ENCODE measurements at regions not wholly inside any gene's neighbourhood (a gene's known extent, or its start where the extent isn't known, plus 50 kb on each side); places are given as distances from the start of the nearest gene placed in this dataset.

DNA sequence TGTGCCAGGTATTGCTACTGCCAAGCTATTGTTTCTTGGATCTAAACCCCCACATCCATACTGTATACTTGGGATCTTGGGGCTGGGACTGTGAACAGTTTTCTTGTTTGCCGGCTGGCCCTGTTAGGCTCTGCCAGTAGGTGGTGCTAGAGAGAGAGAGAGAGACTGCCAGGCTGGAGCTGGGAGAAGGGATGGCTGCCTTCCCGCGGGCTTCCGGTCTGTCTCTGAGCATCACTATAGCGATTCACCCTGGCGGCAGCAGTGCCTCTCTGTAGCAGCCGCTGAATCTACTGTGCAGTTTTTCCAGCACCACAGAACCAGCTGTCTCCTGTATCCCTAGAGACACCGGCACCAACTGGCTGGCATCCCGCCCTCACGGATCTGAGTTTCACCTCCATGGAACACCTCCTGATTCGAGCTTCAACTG lies 201.2 kb downstream of the UTP18 start (continued):
- no peak for TF ChIP-seq YY1 (tag by site-specific recombination; IDR thresholded peaks at IDR 0.05)
- TF ChIP-seq ZNF768 (tag by site-specific recombination; IDR thresholded peaks at IDR 0.05), result no peak
- TF ChIP-seq KLF9 (tag by site-specific recombination; IDR thresholded peaks at IDR 0.05; ENCODE audit: low read depth), result no peak

GRCh38 chr17:51463353-51463752 lies 203.0 kb downstream of the UTP18 start:
- no peaks in the 10 kb centered on the region for H3K9me3 ChIP-seq (ENCODE audit: control insufficient read depth, insufficient read depth, low read depth, low read length)
- no peak overlapping the region for H3K27ac ChIP-seq (ENCODE audit: extremely low read depth, low read depth, low read length)
- ChIA-PET POLR2A (no interaction called here), CTCF (interaction anchor here (1.0 to 4.8 kb wide), 8 partner anchors 9 to 93 kb away, joined by 4 to 61 read pairs (median 26); no protein-coding TSS in a partner anchor)
- no peak overlapping the region for H3K4me3 ChIP-seq (ENCODE audit: low read depth, low read length)
- H3K36me3 ChIP-seq (ENCODE audit: control insufficient read depth in 2 of 2, insufficient read depth in 1 of 2, low read length in 2 of 2), result no peaks in the 10 kb centered on the region
- no peaks in the 10 kb centered on the region for H3K4me1 ChIP-seq (ENCODE audit: control insufficient read depth, insufficient read depth, low read length)
- TF ChIP-seq ZNF324 (tag by site-specific recombination; IDR thresholded peaks at IDR 0.05) (no peak), ZNF202 (tag by site-specific recombination; IDR thresholded peaks at IDR 0.05; ENCODE audit: borderline replicate concordance) (no peak), ZNF394 (tag by site-specific recombination; IDR thresholded peaks at IDR 0.05; ENCODE audit: borderline replicate concordance) (no peak), ZBTB21 (tag by site-specific recombination; IDR thresholded peaks at IDR 0.05) (no peak), ZNF501 (tag by site-specific recombination; IDR thresholded peaks at IDR 0.05) (no peak), ZNF266 (tag by site-specific recombination; IDR thresholded peaks at IDR 0.05; ENCODE audit: low read depth) (no peak), KLF10 (tag by site-specific recombination; IDR thresholded peaks at IDR 0.05) (no peak), ZNF223 (tag by site-specific recombination; IDR thresholded peaks at IDR 0.05) (no peak), REPIN1 (tag by site-specific recombination; IDR thresholded peaks at IDR 0.05; ENCODE audit: low read depth) (no peak), ZNF529 (tag by site-specific recombination; IDR thresholded peaks at IDR 0.05; ENCODE audit: insufficient replicate concordance) (no peak), KLF16 (tag by site-specific recombination; IDR thresholded peaks at IDR 0.05) (no peak), ZNF704 (tag by site-specific recombination; IDR thresholded peaks at IDR 0.05) (no peak), ZNF292 (tag by site-specific recombination; IDR thresholded peaks at IDR 0.05; ENCODE audit: borderline replicate concordance, low read depth) (no peak), ZNF398 (tag by site-specific recombination; IDR thresholded peaks at IDR 0.05) (no peak)
- TF ChIP-seq, protein P1, sequence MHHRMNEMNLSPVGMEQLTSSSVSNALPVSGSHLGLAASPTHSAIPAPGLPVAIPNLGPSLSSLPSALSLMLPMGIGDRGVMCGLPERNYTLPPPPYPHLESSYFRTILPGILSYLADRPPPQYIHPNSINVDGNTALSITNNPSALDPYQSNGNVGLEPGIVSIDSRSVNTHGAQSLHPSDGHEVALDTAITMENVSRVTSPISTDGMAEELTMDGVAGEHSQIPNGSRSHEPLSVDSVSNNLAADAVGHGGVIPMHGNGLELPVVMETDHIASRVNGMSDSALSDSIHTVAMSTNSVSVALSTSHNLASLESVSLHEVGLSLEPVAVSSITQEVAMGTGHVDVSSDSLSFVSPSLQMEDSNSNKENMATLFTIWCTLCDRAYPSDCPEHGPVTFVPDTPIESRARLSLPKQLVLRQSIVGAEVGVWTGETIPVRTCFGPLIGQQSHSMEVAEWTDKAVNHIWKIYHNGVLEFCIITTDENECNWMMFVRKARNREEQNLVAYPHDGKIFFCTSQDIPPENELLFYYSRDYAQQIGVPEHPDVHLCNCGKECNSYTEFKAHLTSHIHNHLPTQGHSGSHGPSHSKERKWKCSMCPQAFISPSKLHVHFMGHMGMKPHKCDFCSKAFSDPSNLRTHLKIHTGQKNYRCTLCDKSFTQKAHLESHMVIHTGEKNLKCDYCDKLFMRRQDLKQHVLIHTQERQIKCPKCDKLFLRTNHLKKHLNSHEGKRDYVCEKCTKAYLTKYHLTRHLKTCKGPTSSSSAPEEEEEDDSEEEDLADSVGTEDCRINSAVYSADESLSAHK (tag by site-specific recombination; IDR thresholded peaks at IDR 0.05), result no peak

DNA sequence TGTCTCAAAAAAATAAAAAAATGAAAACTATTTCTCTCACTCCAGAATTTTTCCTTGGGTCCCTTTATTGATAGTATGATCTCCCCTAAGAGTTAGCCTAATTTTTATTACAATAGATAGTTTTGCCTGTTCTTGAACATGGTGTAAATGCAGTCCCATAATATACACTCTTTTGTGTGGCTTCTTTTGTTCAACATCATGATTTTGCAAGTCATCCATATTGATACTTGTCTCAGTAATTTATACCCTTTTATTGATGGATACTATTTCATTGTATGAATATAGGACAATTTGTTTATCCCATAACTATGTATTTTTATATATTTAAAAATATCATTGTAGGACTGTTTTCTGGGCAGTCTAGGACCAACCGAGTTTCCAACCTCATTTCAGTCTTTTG lies 207.0 kb downstream of the UTP18 start:
- ChIA-PET CTCF (no interaction called here), POLR2A (no interaction called here)
- Histone ChIP-seq H3K36me3 (ENCODE audit: control insufficient read depth in 2 of 2, insufficient read depth in 1 of 2, low read length in 2 of 2) (no peaks in the 10 kb centered on the region), H3K4me3 (ENCODE audit: low read depth, low read length) (no peak overlapping the region), H3K27ac (ENCODE audit: extremely low read depth, low read depth, low read length) (no peak overlapping the region), H3K4me1 (ENCODE audit: control insufficient read depth, insufficient read depth, low read length) (no peaks in the 10 kb centered on the region), H3K9me3 (ENCODE audit: control insufficient read depth, insufficient read depth, low read depth, low read length) (no peaks in the 10 kb centered on the region)
- no peak for TF ChIP-seq ZNF391 (tag by site-specific recombination; IDR thresholded peaks at IDR 0.05; ENCODE audit: borderline replicate concordance, low read depth)
- no peak for TF ChIP-seq ZNF747 (tag by site-specific recombination; IDR thresholded peaks at IDR 0.05)
- TF ChIP-seq, protein P2, sequence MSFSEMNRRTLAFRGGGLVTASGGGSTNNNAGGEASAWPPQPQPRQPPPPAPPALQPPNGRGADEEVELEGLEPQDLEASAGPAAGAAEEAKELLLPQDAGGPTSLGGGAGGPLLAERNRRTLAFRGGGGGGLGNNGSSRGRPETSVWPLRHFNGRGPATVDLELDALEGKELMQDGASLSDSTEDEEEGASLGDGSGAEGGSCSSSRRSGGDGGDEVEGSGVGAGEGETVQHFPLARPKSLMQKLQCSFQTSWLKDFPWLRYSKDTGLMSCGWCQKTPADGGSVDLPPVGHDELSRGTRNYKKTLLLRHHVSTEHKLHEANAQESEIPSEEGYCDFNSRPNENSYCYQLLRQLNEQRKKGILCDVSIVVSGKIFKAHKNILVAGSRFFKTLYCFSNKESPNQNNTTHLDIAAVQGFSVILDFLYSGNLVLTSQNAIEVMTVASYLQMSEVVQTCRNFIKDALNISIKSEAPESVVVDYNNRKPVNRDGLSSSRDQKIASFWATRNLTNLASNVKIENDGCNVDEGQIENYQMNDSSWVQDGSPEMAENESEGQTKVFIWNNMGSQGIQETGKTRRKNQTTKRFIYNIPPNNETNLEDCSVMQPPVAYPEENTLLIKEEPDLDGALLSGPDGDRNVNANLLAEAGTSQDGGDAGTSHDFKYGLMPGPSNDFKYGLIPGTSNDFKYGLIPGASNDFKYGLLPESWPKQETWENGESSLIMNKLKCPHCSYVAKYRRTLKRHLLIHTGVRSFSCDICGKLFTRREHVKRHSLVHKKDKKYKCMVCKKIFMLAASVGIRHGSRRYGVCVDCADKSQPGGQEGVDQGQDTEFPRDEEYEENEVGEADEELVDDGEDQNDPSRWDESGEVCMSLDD (tag by site-specific recombination; IDR thresholded peaks at IDR 0.05), result no peak
- TF ChIP-seq ZNF488 (tag by site-specific recombination; IDR thresholded peaks at IDR 0.05), result no peak
- TF ChIP-seq ZFP41 (tag by site-specific recombination; IDR thresholded peaks at IDR 0.05; ENCODE audit: borderline replicate concordance), result no peak
- no peak for TF ChIP-seq PBX3 (CRISPR knock-in tag; IDR thresholded peaks at IDR 0.05)
- no peak for TF ChIP-seq ZNF140 (tag by site-specific recombination; IDR thresholded peaks at IDR 0.05)
